ENCODE measurements at regions not wholly inside any gene's neighbourhood (a gene's known extent, or its start where the extent isn't known, plus 50 kb on each side); places are given as distances from the start of the nearest gene placed in this dataset.

- POLR2A ChIA-PET (ENCODE audit: partially characterized antibody): no interaction called here
- Histone ChIP-seq H3K27ac (ENCODE audit: low read depth, low read length) (no peak overlapping the region), H3K4me1 (ENCODE audit: insufficient read depth, low read length) (no peaks in the 10 kb centered on the region), H3K4me3 (ENCODE audit: low read length in 2 of 2) (no peak overlapping the region), H3K27me3 (ENCODE audit: insufficient read depth, low read length) (no peaks in the 10 kb centered on the region), H3K9me3 (ENCODE audit: control insufficient read depth in 1 of 2, low read length in 2 of 2) (no peaks in the 10 kb centered on the region), H3K36me3 (ENCODE audit: insufficient read depth, low read length) (no peaks in the 10 kb centered on the region)
- intact Hi-C loops (cut with micrococcal nuclease): no loop called here
- CTCF ChIA-PET (ENCODE audit: partially characterized antibody): no interaction called here
- H3K4me3 Mint-ChIP-seq: no peak overlapping the region
- no peaks in the 10 kb centered on the region for H3K36me3 Mint-ChIP-seq
- H3K9me3 Mint-ChIP-seq: peaks cover 0 to 4% (median 0%) of the 10 kb centered on the region in 8 donors
- H3K27ac Mint-ChIP-seq: no peak overlapping the region
- H3K4me1 Mint-ChIP-seq: no peaks in the 10 kb centered on the region
- DNase-seq: no peak
- peaks cover 0 to 1% of the 10 kb centered on the region in 2 donors for H3K27me3 Mint-ChIP-seq
These were observed 211.8 kb upstream of the PKN2 start for GRCh38 chr1:88472298-88472697.

GRCh38 chr1:88472714-88473113 is 211.4 kb upstream of the PKN2 start:
- Histone ChIP-seq H3K4me1 (ENCODE audit: insufficient read depth, low read length) (no peaks in the 10 kb centered on the region), H3K36me3 (ENCODE audit: insufficient read depth, low read length) (no peaks in the 10 kb centered on the region), H3K27me3 (ENCODE audit: insufficient read depth, low read length) (no peaks in the 10 kb centered on the region), H3K9me3 (ENCODE audit: control insufficient read depth in 1 of 2, low read length in 2 of 2) (no peaks in the 10 kb centered on the region), H3K27ac (ENCODE audit: low read depth, low read length) (no peak overlapping the region), H3K4me3 (ENCODE audit: low read length in 2 of 2) (no peak overlapping the region)
- H3K27me3 Mint-ChIP-seq: peaks cover 0 to 1% of the 10 kb centered on the region in 2 donors
- no peak overlapping the region for H3K27ac Mint-ChIP-seq
- ChIA-PET CTCF (ENCODE audit: partially characterized antibody) (no interaction called here), POLR2A (ENCODE audit: partially characterized antibody) (no interaction called here)
- no peak overlapping the region for H3K4me3 Mint-ChIP-seq
- no peak for DNase-seq
- intact Hi-C loops (cut with micrococcal nuclease): no loop called here
- H3K9me3 Mint-ChIP-seq: peaks cover 0 to 4% (median 0%) of the 10 kb centered on the region in 8 donors
- H3K4me1 Mint-ChIP-seq: no peaks in the 10 kb centered on the region
- H3K36me3 Mint-ChIP-seq: no peaks in the 10 kb centered on the region

GRCh38 chr1:88474555-88475304 is 209.3 kb upstream of the PKN2 start:
- no peaks in the 10 kb centered on the region for H3K4me1 Mint-ChIP-seq
- Histone ChIP-seq H3K9me3 (ENCODE audit: control insufficient read depth in 1 of 2, low read length in 2 of 2) (no peaks in the 10 kb centered on the region), H3K27ac (ENCODE audit: low read depth, low read length) (no peak overlapping the region), H3K36me3 (ENCODE audit: insufficient read depth, low read length) (no peaks in the 10 kb centered on the region), H3K27me3 (ENCODE audit: insufficient read depth, low read length) (no peaks in the 10 kb centered on the region), H3K4me3 (ENCODE audit: low read length in 2 of 2) (no peak overlapping the region), H3K4me1 (ENCODE audit: insufficient read depth, low read length) (no peaks in the 10 kb centered on the region)
- POLR2A ChIA-PET (ENCODE audit: partially characterized antibody): no interaction called here
- H3K27me3 Mint-ChIP-seq: peaks cover 0 to 1% of the 10 kb centered on the region in 2 donors
- intact Hi-C loops (cut with micrococcal nuclease): no loop called here
- no peak overlapping the region for H3K27ac Mint-ChIP-seq
- no peak overlapping the region for H3K4me3 Mint-ChIP-seq
- CTCF ChIA-PET (ENCODE audit: partially characterized antibody): no interaction called here
- no peaks in the 10 kb centered on the region for H3K9me3 Mint-ChIP-seq
- DNase-seq: no peak
- no peaks in the 10 kb centered on the region for H3K36me3 Mint-ChIP-seq

GRCh38 chr1:88484881-88485280 is 199.2 kb upstream of the PKN2 start:
- Mint-ChIP-seq H3K9me3 (peaks cover 0 to 4% (median 0%) of the 10 kb centered on the region in 8 donors), H3K36me3 (no peaks in the 10 kb centered on the region), H3K4me1 (no peaks in the 10 kb centered on the region), H3K27me3 (peaks cover 2 to 11% of the 10 kb centered on the region in 2 donors), H3K4me3 (no peak overlapping the region), H3K27ac (no peak overlapping the region)
- H3K36me3 ChIP-seq (ENCODE audit: insufficient read depth, low read length): no peaks in the 10 kb centered on the region
- H3K4me1 ChIP-seq (ENCODE audit: insufficient read depth, low read length): no peaks in the 10 kb centered on the region
- no peaks in the 10 kb centered on the region for H3K9me3 ChIP-seq (ENCODE audit: control insufficient read depth in 1 of 2, low read length in 2 of 2)
- ChIA-PET POLR2A (ENCODE audit: partially characterized antibody) (no interaction called here), CTCF (ENCODE audit: partially characterized antibody) (no interaction called here)
- H3K4me3 ChIP-seq (ENCODE audit: low read length in 2 of 2): no peak overlapping the region
- no peaks in the 10 kb centered on the region for H3K27me3 ChIP-seq (ENCODE audit: insufficient read depth, low read length)
- no peak overlapping the region for H3K27ac ChIP-seq (ENCODE audit: low read depth, low read length)
- DNase-seq: no peak
- intact Hi-C loops (cut with micrococcal nuclease): no loop called here

- H3K27ac Mint-ChIP-seq: no peak overlapping the region
- intact Hi-C loops (cut with micrococcal nuclease): no loop called here
- H3K36me3 Mint-ChIP-seq: no peaks in the 10 kb centered on the region
- peaks cover 1 to 7% of the 10 kb centered on the region in 2 donors for H3K27me3 Mint-ChIP-seq
- Histone ChIP-seq H3K27me3 (ENCODE audit: insufficient read depth, low read length) (no peaks in the 10 kb centered on the region), H3K4me3 (ENCODE audit: low read length in 2 of 2) (no peak overlapping the region), H3K9me3 (ENCODE audit: control insufficient read depth in 1 of 2, low read length in 2 of 2) (no peaks in the 10 kb centered on the region), H3K36me3 (ENCODE audit: insufficient read depth, low read length) (no peaks in the 10 kb centered on the region), H3K27ac (ENCODE audit: low read depth, low read length) (no peak overlapping the region), H3K4me1 (ENCODE audit: insufficient read depth, low read length) (no peaks in the 10 kb centered on the region)
- POLR2A ChIA-PET (ENCODE audit: partially characterized antibody): no interaction called here
- CTCF ChIA-PET (ENCODE audit: partially characterized antibody): no interaction called here
- no peak overlapping the region for H3K4me3 Mint-ChIP-seq
- DNase-seq: no peak
- peaks cover 0 to 3% (median 0%) of the 10 kb centered on the region in 8 donors for H3K9me3 Mint-ChIP-seq
- H3K4me1 Mint-ChIP-seq: no peaks in the 10 kb centered on the region
These were observed 195.8 kb upstream of the PKN2 start for GRCh38 chr1:88488237-88488636.

GRCh38 chr1:88490676-88491075 is 193.4 kb upstream of the PKN2 start:
- POLR2A ChIA-PET (ENCODE audit: partially characterized antibody): no interaction called here
- no peak overlapping the region for H3K4me3 Mint-ChIP-seq

GRCh38 chr1:88499671-88500070 is 184.4 kb upstream of the PKN2 start:
- no peak for DNase-seq
- Mint-ChIP-seq H3K4me3 (no peak overlapping the region), H3K27me3 (peaks cover 0 to 3% of the 10 kb centered on the region in 2 donors), H3K27ac (no peak overlapping the region), H3K4me1 (no peaks in the 10 kb centered on the region), H3K36me3 (no peaks in the 10 kb centered on the region), H3K9me3 (peaks cover 0 to 2% (median 0%) of the 10 kb centered on the region in 8 donors)
- Histone ChIP-seq H3K27me3 (ENCODE audit: insufficient read depth, low read length) (no peaks in the 10 kb centered on the region), H3K9me3 (ENCODE audit: control insufficient read depth in 1 of 2, low read length in 2 of 2) (no peaks in the 10 kb centered on the region), H3K27ac (ENCODE audit: low read depth, low read length) (no peak overlapping the region), H3K4me1 (ENCODE audit: insufficient read depth, low read length) (no peaks in the 10 kb centered on the region), H3K36me3 (ENCODE audit: insufficient read depth, low read length) (no peaks in the 10 kb centered on the region), H3K4me3 (ENCODE audit: low read length in 2 of 2) (no peak overlapping the region)
- POLR2A ChIA-PET (ENCODE audit: partially characterized antibody): no interaction called here
- CTCF ChIA-PET (ENCODE audit: partially characterized antibody): no interaction called here
- intact Hi-C loops (cut with micrococcal nuclease): no loop called here

More at GRCh38 chr1:88490676-88491075, 193.4 kb upstream of the PKN2 start:
- Histone ChIP-seq H3K36me3 (ENCODE audit: insufficient read depth, low read length) (no peaks in the 10 kb centered on the region), H3K27ac (ENCODE audit: low read depth, low read length) (no peak overlapping the region), H3K4me3 (ENCODE audit: low read length in 2 of 2) (no peak overlapping the region), H3K9me3 (ENCODE audit: control insufficient read depth in 1 of 2, low read length in 2 of 2) (no peaks in the 10 kb centered on the region), H3K4me1 (ENCODE audit: insufficient read depth, low read length) (no peaks in the 10 kb centered on the region), H3K27me3 (ENCODE audit: insufficient read depth, low read length) (no peaks in the 10 kb centered on the region)
- Mint-ChIP-seq H3K36me3 (no peaks in the 10 kb centered on the region), H3K27ac (no peak overlapping the region), H3K9me3 (peaks cover 0 to 3% (median 0%) of the 10 kb centered on the region in 8 donors), H3K27me3 (peaks cover 0 to 3% of the 10 kb centered on the region in 2 donors), H3K4me1 (no peaks in the 10 kb centered on the region)
- CTCF ChIA-PET (ENCODE audit: partially characterized antibody): no interaction called here
- intact Hi-C loops (cut with micrococcal nuclease): no loop called here
- DNase-seq: no peak

Data from CD4-positive, alpha-beta memory T cell (primary cell).